Mesothelial cell of epicardium (in vitro differentiated cells): ENCODE measurements at regions not wholly inside any gene's neighbourhood (a gene's known extent, or its start where the extent isn't known, plus 50 kb on each side); places are given as distances from the start of the nearest gene placed in this dataset.

Experiments
- DNase-seq, 2 experiments: peaks; one replicate each; pipeline ENCODE4 v3.0.0; 2021; ENCODE audit warnings: low spot score in 2 of 2; ENCODE audit not compliant: unreplicated experiment in 2 of 2
- H3K27ac Mint-ChIP-seq: 2 replicates; pipeline ENCODE4 v1.8.0; 2021; ENCODE audit warnings: mixed read lengths
- H3K27me3 Mint-ChIP-seq: 2 replicates; pipeline ENCODE4 v1.8.0; 2021; ENCODE audit warnings: low read depth, mixed read lengths
- H3K36me3 Mint-ChIP-seq: 2 replicates; pipeline ENCODE4 v1.8.0; 2021; ENCODE audit warnings: mixed read lengths
- H3K4me1 Mint-ChIP-seq: 2 replicates; pipeline ENCODE4 v1.8.0; 2021; ENCODE audit warnings: mixed read lengths
- H3K4me3 Mint-ChIP-seq: 2 replicates; pipeline ENCODE4 v1.8.0; 2021; ENCODE audit warnings: mild to moderate bottlenecking, moderate library complexity, mixed read lengths
- H3K9me3 Mint-ChIP-seq: 2 replicates; pipeline ENCODE4 v1.8.0; 2021; ENCODE audit warnings: mixed read lengths
- CTCF ChIP-seq: fragments of 200-600 bp; sonication (generic); IDR thresholded peaks from one replicate; pipeline ENCODE4 v1.5.0; 2021; ENCODE audit warnings: antibody characterized with exemption; ENCODE audit not compliant: unreplicated experiment

- no peaks in the 10 kb centered on the region for H3K36me3 Mint-ChIP-seq
- no peak overlapping the region for H3K27ac Mint-ChIP-seq
- TF ChIP-seq CTCF, result no peak
Measured at GRCh38 chr2:12610314-12610713, 106.4 kb upstream of the TRIB2 start.

GRCh38 chr2:12612168-12612567, 104.6 kb upstream of the TRIB2 start:
- Mint-ChIP-seq H3K4me3 (no peak overlapping the region), H3K27me3 (no peaks in the 10 kb centered on the region), H3K4me1 (peaks cover 4% of the 10 kb centered on the region), H3K36me3 (no peaks in the 10 kb centered on the region), H3K9me3 (no peaks in the 10 kb centered on the region), H3K27ac (no peak overlapping the region)
- no peak for DNase-seq
- no peak for TF ChIP-seq CTCF

More at GRCh38 chr2:12610314-12610713, 106.4 kb upstream of the TRIB2 start:
- no peaks in the 10 kb centered on the region for H3K9me3 Mint-ChIP-seq
- no peak for DNase-seq
- H3K4me3 Mint-ChIP-seq, result no peak overlapping the region
- no peaks in the 10 kb centered on the region for H3K27me3 Mint-ChIP-seq
- H3K4me1 Mint-ChIP-seq, result peaks cover 20% of the 10 kb centered on the region

GRCh38 chr2:12612671-12613070, 104.1 kb upstream of the TRIB2 start:
- TF ChIP-seq CTCF, result no peak
- Mint-ChIP-seq H3K9me3 (no peaks in the 10 kb centered on the region), H3K4me3 (no peak overlapping the region), H3K27me3 (no peaks in the 10 kb centered on the region), H3K4me1 (peaks cover 3% of the 10 kb centered on the region), H3K27ac (no peak overlapping the region), H3K36me3 (no peaks in the 10 kb centered on the region)
- no peak for DNase-seq

GRCh38 chr2:12613137-12613835, 103.5 kb upstream of the TRIB2 start:
- Mint-ChIP-seq H3K36me3 (no peaks in the 10 kb centered on the region), H3K27ac (no peak overlapping the region), H3K9me3 (no peaks in the 10 kb centered on the region), H3K27me3 (no peaks in the 10 kb centered on the region), H3K4me1 (peaks cover 3% of the 10 kb centered on the region), H3K4me3 (no peak overlapping the region)
- DNase-seq, result no peak
- no peak for TF ChIP-seq CTCF

- H3K4me1 Mint-ChIP-seq, result peaks cover 5% of the 10 kb centered on the region
- H3K27ac Mint-ChIP-seq, result no peak overlapping the region
- no peak for TF ChIP-seq CTCF
- no peak overlapping the region for H3K4me3 Mint-ChIP-seq
- no peaks in the 10 kb centered on the region for H3K9me3 Mint-ChIP-seq
- H3K27me3 Mint-ChIP-seq, result peaks cover 2% of the 10 kb centered on the region
- DNase-seq, result no peak
- no peaks in the 10 kb centered on the region for H3K36me3 Mint-ChIP-seq
Measured at GRCh38 chr2:12615509-12615908, 101.2 kb upstream of the TRIB2 start.
